Astrocyte of the spinal cord (primary cell): ENCODE measurements at regions not wholly inside any gene's neighbourhood (a gene's known extent, or its start where the extent isn't known, plus 50 kb on each side); places are given as distances from the start of the nearest gene placed in this dataset.

Experiments
- DNase-seq: peaks from one replicate; pipeline ENCODE4 v3.0.0; 2011; ENCODE audit warnings: low read depth, low spot score
- H3K4me3 ChIP-seq: 2 replicates; pipeline ENCODE4 v1.5.1; 2011; ENCODE audit warnings: low read depth, mild to moderate bottlenecking, low read length, moderate library complexity
- in situ Hi-C: cut with HindIII; loops from 2 replicates; pipeline ENCODE4 v1.10.0; 2017; ENCODE audit warnings: low sequenced_read_pairs
- TF ChIP-seq, protein P1 (sequence below): IDR thresholded peaks from 2 replicates; pipeline ENCODE4 v1.5.1; 2012; ENCODE audit warnings: low read depth, mild to moderate bottlenecking, low read length, inconsistent platforms

DNA sequence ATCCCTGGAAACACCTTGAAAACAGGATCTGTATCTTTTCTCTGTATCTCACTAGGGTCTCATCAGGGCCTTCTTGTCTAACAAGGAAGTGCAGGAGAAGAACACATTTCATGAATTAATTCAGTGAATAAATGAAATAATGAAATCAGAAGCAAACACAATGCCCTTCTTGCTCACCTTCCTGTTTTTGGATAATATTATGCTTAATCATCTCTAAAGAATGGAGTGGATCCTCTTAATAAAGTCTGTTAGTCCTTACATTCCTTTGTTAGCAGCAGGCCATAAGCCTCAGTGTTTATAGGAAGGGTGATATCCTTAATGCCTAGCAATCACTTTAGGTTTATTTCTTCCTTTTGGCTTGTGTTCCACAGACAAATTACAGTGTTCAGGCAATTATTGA is 837.1 kb upstream of the SEMA6A start:
- no peak for DNase-seq
- no peak overlapping the region for H3K4me3 ChIP-seq
- in situ Hi-C loops: no loop called here
- TF ChIP-seq, protein P1, sequence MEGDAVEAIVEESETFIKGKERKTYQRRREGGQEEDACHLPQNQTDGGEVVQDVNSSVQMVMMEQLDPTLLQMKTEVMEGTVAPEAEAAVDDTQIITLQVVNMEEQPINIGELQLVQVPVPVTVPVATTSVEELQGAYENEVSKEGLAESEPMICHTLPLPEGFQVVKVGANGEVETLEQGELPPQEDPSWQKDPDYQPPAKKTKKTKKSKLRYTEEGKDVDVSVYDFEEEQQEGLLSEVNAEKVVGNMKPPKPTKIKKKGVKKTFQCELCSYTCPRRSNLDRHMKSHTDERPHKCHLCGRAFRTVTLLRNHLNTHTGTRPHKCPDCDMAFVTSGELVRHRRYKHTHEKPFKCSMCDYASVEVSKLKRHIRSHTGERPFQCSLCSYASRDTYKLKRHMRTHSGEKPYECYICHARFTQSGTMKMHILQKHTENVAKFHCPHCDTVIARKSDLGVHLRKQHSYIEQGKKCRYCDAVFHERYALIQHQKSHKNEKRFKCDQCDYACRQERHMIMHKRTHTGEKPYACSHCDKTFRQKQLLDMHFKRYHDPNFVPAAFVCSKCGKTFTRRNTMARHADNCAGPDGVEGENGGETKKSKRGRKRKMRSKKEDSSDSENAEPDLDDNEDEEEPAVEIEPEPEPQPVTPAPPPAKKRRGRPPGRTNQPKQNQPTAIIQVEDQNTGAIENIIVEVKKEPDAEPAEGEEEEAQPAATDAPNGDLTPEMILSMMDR: no peak

DNA sequence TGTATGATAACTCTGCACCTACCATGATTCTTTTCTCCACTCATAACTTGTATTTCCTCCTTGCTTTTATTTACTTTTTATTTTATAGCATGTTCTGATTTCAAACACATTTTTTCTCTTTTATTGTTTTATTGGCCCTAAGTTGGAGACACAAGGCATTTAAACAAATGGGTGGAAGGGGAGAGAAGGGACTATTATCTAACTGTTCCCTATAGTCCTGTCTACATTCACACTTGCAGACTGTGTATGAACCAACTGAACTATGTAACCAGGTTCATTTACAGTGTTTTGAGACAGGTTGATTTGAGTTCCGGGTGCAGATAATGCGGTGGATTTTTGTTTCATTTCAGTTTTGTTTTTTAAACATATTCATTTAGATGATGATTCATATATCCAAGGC is 830.6 kb upstream of the SEMA6A start:
- in situ Hi-C loops: no loop called here
- no peak for DNase-seq
- H3K4me3 ChIP-seq: no peak overlapping the region
- TF ChIP-seq, protein P1: no peak

- H3K4me3 ChIP-seq: no peak overlapping the region
- in situ Hi-C loops: no loop called here
- DNase-seq: no peak
- TF ChIP-seq, protein P1: no peak
Observed at GRCh38 chr5:117394506-117395157, 820.0 kb upstream of the SEMA6A start.

- TF ChIP-seq, protein P1: no peak
- in situ Hi-C loops: no loop called here
- no peak for DNase-seq
- no peak overlapping the region for H3K4me3 ChIP-seq
Observed at GRCh38 chr5:117393125-117393524, 818.5 kb upstream of the SEMA6A start.

GRCh38 chr5:117380316-117380715 is 805.7 kb upstream of the SEMA6A start:
- TF ChIP-seq, protein P1: no peak
- no peak for DNase-seq
- in situ Hi-C loops: no loop called here
- H3K4me3 ChIP-seq: no peak overlapping the region

DNA sequence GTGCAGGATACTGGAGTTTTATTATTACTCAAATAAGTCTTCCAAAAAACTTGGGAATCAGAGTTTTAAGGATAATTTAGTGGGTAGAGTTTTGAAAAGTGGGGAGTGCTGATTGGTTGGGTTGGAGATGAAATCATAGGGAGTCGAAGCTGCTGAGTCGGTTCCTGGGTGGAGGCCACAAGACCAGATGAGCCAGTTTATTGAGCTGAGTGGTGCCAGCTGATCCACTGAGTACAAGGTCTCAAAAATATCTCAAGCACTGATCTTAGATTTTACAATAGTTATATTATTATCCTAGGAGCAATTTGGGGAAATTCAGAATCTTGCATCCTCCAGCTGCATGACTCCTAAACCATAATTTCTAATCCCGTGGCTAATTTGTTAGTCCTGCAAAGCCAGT is 804.9 kb upstream of the SEMA6A start:
- in situ Hi-C loops: no loop called here
- TF ChIP-seq, protein P1: no peak
- no peak overlapping the region for H3K4me3 ChIP-seq
- no peak for DNase-seq
